H1 (cell line): ENCODE measurements at regions not wholly inside any gene's neighbourhood (a gene's known extent, or its start where the extent isn't known, plus 50 kb on each side); places are given as distances from the start of the nearest gene placed in this dataset.

ENCODE experiments used
- CTCF ChIA-PET: fragments of 300-600 bp; sonication (Branson Sonifier 250); formaldehyde crosslinking; loops from one replicate; lab custom pipeline; 2021; ENCODE audit not compliant: partially characterized antibody; lab: Charles Lee
- POLR2A ChIA-PET: fragments of 300-600 bp; sonication (Branson Sonifier 250); formaldehyde crosslinking; loops from one replicate; lab custom pipeline; 2021; ENCODE audit warnings: inconsistent platforms; ENCODE audit not compliant: partially characterized antibody; lab: Charles Lee
- DNase-seq, 2 experiments: peaks; one replicate each; pipeline versions ENCODE4 v3.0.0 to v3.0.0-alpha.2; 2010 to 2022; ENCODE audit warnings: low spot score in 2 of 2, low read depth in 1 of 2, mixed read lengths in 1 of 2
- FAIRE-seq: peaks from 2 replicates; lab custom pipeline; 2011; peaks lifted over from hg19 to GRCh38; lab: Jason Lieb, UNC
- H2AFZ ChIP-seq: 2 replicates; pipeline ENCODE4 v1.8.1; 2012; ENCODE audit warnings: low read length, inconsistent platforms
- H2AK5ac ChIP-seq: 2 replicates; pipeline ENCODE4 v1.6.1; 2013; ENCODE audit warnings: low read depth, low read length
- H2BK120ac ChIP-seq: replicated peaks from 2 replicates; pipeline ENCODE3; 2013; ENCODE audit warnings: low read depth, low read length, inconsistent platforms
- H2BK12ac ChIP-seq: 2 replicates; pipeline ENCODE4 v1.6.1; 2013; ENCODE audit warnings: low read depth, low read length
- H2BK15ac ChIP-seq: 2 replicates; pipeline ENCODE4 v1.6.1; 2013; ENCODE audit warnings: low read length
- H2BK20ac ChIP-seq: 2 replicates; pipeline ENCODE4 v1.6.1; 2013; ENCODE audit warnings: low read length
- H2BK5ac ChIP-seq: 2 replicates; pipeline ENCODE4 v1.6.1; 2013; ENCODE audit warnings: low read depth, low read length
- H3K14ac ChIP-seq: 2 replicates; pipeline ENCODE4 v1.6.1; 2013; ENCODE audit warnings: inconsistent platforms; ENCODE audit not compliant: insufficient read length
- H3K18ac ChIP-seq: 2 replicates; pipeline ENCODE4 v1.6.1; 2013; ENCODE audit warnings: low read length; ENCODE audit errors: extremely low read depth
- H3K23ac ChIP-seq: 2 replicates; pipeline ENCODE4 v1.6.1; 2013; ENCODE audit warnings: inconsistent platforms; ENCODE audit not compliant: insufficient read length
- H3K23me2 ChIP-seq: 2 replicates; pipeline ENCODE4 v1.6.1; 2013; ENCODE audit warnings: low read depth, low read length
- H3K27ac ChIP-seq: 2 replicates; pipeline ENCODE4 v1.6.1; 2011; ENCODE audit warnings: low read depth, low read length, inconsistent platforms
- H3K27me3 ChIP-seq, 4 experiments: replicated peaks in 1 of 4; 1 replicate in 1 of 4; 2 replicates in 3 of 4; pipeline versions ENCODE4 v1.6.1 to v1.8.1; 2011 to 2013; ENCODE audit warnings: low read length in 3 of 4, mild to moderate bottlenecking in 3 of 4, inconsistent platforms in 2 of 4, mixed read lengths in 2 of 4, moderate library complexity in 1 of 4; ENCODE audit not compliant: control insufficient read depth in 3 of 4, insufficient read depth in 3 of 4; ENCODE audit errors: extremely low read depth in 1 of 4
- H3K36me3 ChIP-seq, 4 experiments: 2 replicates each; pipeline versions ENCODE4 v1.6.1 to v1.8.1; 2011 to 2013; ENCODE audit warnings: mild to moderate bottlenecking in 4 of 4, low read length in 3 of 4, moderate library complexity in 2 of 4, control low read depth in 1 of 4, inconsistent platforms in 1 of 4; ENCODE audit not compliant: insufficient read depth in 4 of 4, control insufficient read depth in 2 of 4
- H3K4ac ChIP-seq: replicated peaks from 2 replicates; pipeline ENCODE3; 2013; ENCODE audit warnings: low read length, low read depth, mixed read lengths, inconsistent platforms; ENCODE audit not compliant: insufficient read length
- H3K4me1 ChIP-seq, 4 experiments: replicated peaks in 1 of 4; 1 replicate in 1 of 4; 2 replicates in 3 of 4; pipeline versions ENCODE4 v1.6.1 to v1.8.1; 2011 to 2013; ENCODE audit warnings: low read length in 3 of 4, inconsistent platforms in 2 of 4, mixed read lengths in 1 of 4; ENCODE audit not compliant: insufficient read depth in 4 of 4, control insufficient read depth in 3 of 4
- H3K4me2 ChIP-seq, 2 experiments: 2 replicates each; pipeline versions ENCODE4 v1.6.1 to v1.8.1; 2011 to 2013; ENCODE audit warnings: low read depth in 2 of 2, low read length in 2 of 2, control low read depth in 1 of 2, inconsistent platforms in 1 of 2, mild to moderate bottlenecking in 1 of 2; ENCODE audit not compliant: insufficient read depth in 1 of 2
- H3K4me3 ChIP-seq, 4 experiments: fragments of 200-600, 300-600 bp in 1 of 4; sonication (generic), shearing (Covaris generic), sonication (Bioruptor Twin) in 1 of 4; 2 replicates each; pipeline versions ENCODE4 v1.5.1 to v1.8.1; 2011 to 2016; ENCODE audit warnings: low read length in 4 of 4, low read depth in 3 of 4, control low read depth in 2 of 4, inconsistent platforms in 2 of 4, mild to moderate bottlenecking in 2 of 4, mixed read lengths in 1 of 4, moderate library complexity in 1 of 4; ENCODE audit not compliant: insufficient read depth in 2 of 4; ENCODE audit errors: extremely low read depth in 1 of 4
- H3K56ac ChIP-seq: replicated peaks from 2 replicates; pipeline ENCODE3; 2013; ENCODE audit warnings: low read depth, mild to moderate bottlenecking, mixed read lengths, low read length, inconsistent platforms; ENCODE audit not compliant: insufficient read length
- H3K79me1 ChIP-seq: 2 replicates; pipeline ENCODE4 v1.6.1; 2013; ENCODE audit warnings: low read depth, low read length, control low read depth
- H3K79me2 ChIP-seq, 2 experiments: 2 replicates each; pipeline versions ENCODE4 v1.6.1 to v1.8.1; 2012 to 2013; ENCODE audit warnings: low read length in 2 of 2, mild to moderate bottlenecking in 2 of 2, inconsistent platforms in 1 of 2; ENCODE audit not compliant: insufficient read depth in 2 of 2, control insufficient read depth in 1 of 2
- H3K9ac ChIP-seq, 4 experiments: replicated peaks in 1 of 4; 1 replicate in 1 of 4; 2 replicates in 3 of 4; pipeline versions ENCODE4 v1.6.1 to v1.8.1; 2011 to 2013; ENCODE audit warnings: low read depth in 3 of 4, low read length in 3 of 4, control low read depth in 2 of 4, mild to moderate bottlenecking in 2 of 4, moderate library complexity in 2 of 4, inconsistent platforms in 1 of 4; ENCODE audit errors: extremely low read depth in 1 of 4
- H3K9me3 ChIP-seq, 2 experiments: 2 replicates each; pipeline versions ENCODE4 v1.6.1 to v1.8.1; 2012 to 2013; ENCODE audit warnings: mild to moderate bottlenecking in 2 of 2, moderate library complexity in 2 of 2, control low read depth in 1 of 2, inconsistent platforms in 1 of 2, low read depth in 1 of 2, low read length in 1 of 2, mixed read lengths in 1 of 2; ENCODE audit not compliant: insufficient read depth in 2 of 2
- H4K20me1 ChIP-seq, 2 experiments: replicated peaks in 1 of 2; 2 replicates each; pipeline versions ENCODE3 to v1.8.1; 2011 to 2013; ENCODE audit warnings: inconsistent platforms in 2 of 2, low read length in 2 of 2, mild to moderate bottlenecking in 1 of 2; ENCODE audit not compliant: insufficient read depth in 2 of 2, control insufficient read depth in 1 of 2
- H4K5ac ChIP-seq: 2 replicates; pipeline ENCODE4 v1.6.1; 2013; ENCODE audit warnings: low read length, low read depth, mixed read lengths, inconsistent platforms; ENCODE audit not compliant: insufficient read length
- H4K8ac ChIP-seq: 2 replicates; pipeline ENCODE4 v1.8.0; 2013; ENCODE audit warnings: mild to moderate bottlenecking, moderate library complexity, low read length, inconsistent platforms; ENCODE audit not compliant: insufficient read depth; ENCODE audit errors: extremely low read depth
- H4K91ac ChIP-seq: replicated peaks from 2 replicates; pipeline ENCODE3; 2013; ENCODE audit warnings: low read length, mixed read lengths, inconsistent platforms; ENCODE audit not compliant: insufficient read length
- BACH1 ChIP-seq: IDR thresholded peaks from 2 replicates; pipeline ENCODE4 v1.6.1; 2012; ENCODE audit warnings: low read length, improper control_type of control experiment
- KDM1A ChIP-seq: fragments of 200-600, 300-600 bp; sonication (generic); IDR thresholded peaks from 2 replicates; pipeline ENCODE4 v1.7.1; 2016; ENCODE audit warnings: mild to moderate bottlenecking, low read length, borderline replicate concordance
- SIRT6 ChIP-seq: IDR thresholded peaks from one replicate; pipeline ENCODE4 v1.7.1; 2012; ENCODE audit warnings: low read length, inconsistent platforms
- WGBS, 2 experiments: shearing (Covaris generic) in 1 of 2; methylation state at CpG; one replicate each; pipeline versions ENCODE4 v1.1.6 to v1.1.7; 2013 to 2015; ENCODE audit warnings: low lambda C conversion rate in 2 of 2, mixed read lengths in 2 of 2, inconsistent platforms in 1 of 2, low coverage in 1 of 2, missing lambda C conversion rate in 1 of 2; ENCODE audit not compliant: insufficient replicate concordance in 2 of 2, insufficient coverage in 1 of 2, insufficient read length in 1 of 2; ENCODE audit errors: extremely low coverage in 1 of 2, missing lambda C conversion rate in 1 of 2; 5-methylcytosine and 5-hydroxymethylcytosine counted together

DNA sequence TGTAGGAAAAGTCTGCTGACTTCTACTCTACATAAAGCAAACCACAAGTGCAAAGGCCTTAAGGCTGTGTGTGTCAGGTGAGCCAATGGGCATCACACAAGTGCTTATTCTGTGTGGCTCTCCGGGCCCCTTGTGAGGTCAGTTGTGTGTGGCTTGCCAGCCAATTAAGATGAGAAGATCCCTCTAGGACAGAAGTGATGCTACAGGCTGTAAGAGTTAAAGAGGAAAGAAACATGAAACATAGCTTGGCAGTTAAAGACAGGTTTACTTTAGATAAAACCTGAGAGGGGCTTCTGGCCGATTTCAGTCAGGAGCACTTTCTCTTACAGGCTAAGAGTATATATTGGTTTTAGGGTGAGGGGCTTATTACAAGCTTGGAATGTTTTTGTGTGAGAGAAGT lies 242.4 kb downstream of the NFATC2 start:
- POLR2A ChIA-PET = interaction anchor here (1.8 kb wide), 1 partner anchor 78 kb away, joined by 5 read pairs; no protein-coding TSS in a partner anchor
- Histone ChIP-seq H2BK12ac (no peak overlapping the region), H3K27ac (no peak overlapping the region), H2AFZ (no peak overlapping the region), H3K9me3 (peaks cover 14 to 23% of the 10 kb centered on the region in 2 experiments), H3K23ac (no peak overlapping the region), H4K20me1 (no peaks in the 10 kb centered on the region), H4K91ac (no peak overlapping the region), H3K4me2 (no peak overlapping the region), H3K27me3 (no peaks in the 10 kb centered on the region; a peak in 1 of 7 replicates), H3K23me2 (no peaks in the 10 kb centered on the region)
- TF ChIP-seq KDM1A = peak; percentile 67; the same call in 1 of the 2 replicates
- no peak for TF ChIP-seq BACH1
- TF ChIP-seq SIRT6 = no peak
- TF ChIP-seq, all 59 proteins: peak for 1
- Histone ChIP-seq H4K5ac (no peak overlapping the region), H3K14ac (no peak overlapping the region), H2AK5ac (no peak overlapping the region), H3K4ac (no peak overlapping the region), H3K56ac (no peak overlapping the region), H2BK5ac (no peak overlapping the region), H3K9ac (no peak overlapping the region), H2BK120ac (no peak overlapping the region), H2BK15ac (no peak overlapping the region), H2BK20ac (no peak overlapping the region), H3K4me3 (no peak overlapping the region), H3K79me2 (no peaks in the 10 kb centered on the region), H3K4me1 (peaks cover 2 to 11% (median 7%) of the 10 kb centered on the region in 4 experiments; a peak in 5 of 7 replicates), H3K36me3 (no peaks in the 10 kb centered on the region; a peak in 1 of 8 replicates), H4K8ac (no peak overlapping the region), H3K79me1 (no peaks in the 10 kb centered on the region), H3K18ac (no peak overlapping the region)
- no peak for FAIRE-seq
- CTCF ChIA-PET = interaction anchor here (0.6 to 3.1 kb wide), 8 partner anchors 9 to 592 kb away, joined by 3 to 10 read pairs (median 4); no protein-coding TSS in a partner anchor
- DNase-seq = no peak
- 88% methylated on average over 2 of the region's 2 CpGs; no CpG with 5 or more reads in 1 of the 2 experiments for WGBS, 2 experiments
